ENCODE measurements at regions not wholly inside any gene's neighbourhood (a gene's known extent, or its start where the extent isn't known, plus 50 kb on each side); places are given as distances from the start of the nearest gene placed in this dataset.

DNA sequence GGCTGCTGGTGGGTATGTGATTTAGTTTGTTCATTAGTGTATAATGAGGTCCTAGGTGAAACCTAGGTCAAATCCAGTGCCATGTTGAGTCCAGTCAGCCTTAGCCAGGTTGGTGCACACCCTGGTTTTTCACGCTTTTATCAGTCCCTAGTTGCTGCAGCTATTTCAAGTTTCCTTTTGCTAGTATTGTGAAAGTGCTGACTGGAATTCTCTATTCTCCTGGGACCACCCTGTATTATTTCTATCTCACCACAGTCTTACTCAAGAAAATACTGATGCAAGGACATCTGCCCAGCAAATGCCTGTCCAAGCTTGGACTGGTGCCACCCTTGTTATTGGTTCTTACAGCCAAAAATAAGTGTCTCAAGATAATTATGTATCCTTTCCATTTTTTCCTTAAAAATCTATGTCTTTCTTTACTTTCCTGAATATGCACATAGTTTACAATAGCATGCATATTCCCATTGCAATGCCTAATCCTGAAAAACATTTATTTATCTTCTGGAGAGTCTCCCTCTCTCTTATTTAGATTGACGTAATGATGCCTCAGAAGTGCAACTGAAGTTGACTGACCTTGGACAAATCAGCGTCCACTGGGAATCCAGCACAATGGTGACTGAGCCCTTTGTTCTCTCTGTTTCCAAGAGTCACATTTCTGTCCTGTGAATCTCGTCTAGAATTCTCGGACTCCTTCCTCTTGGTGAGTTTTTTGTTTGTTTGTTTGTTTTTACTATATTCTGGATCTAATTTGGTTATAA lies 1075.0 kb downstream of the CDH9 start:
- DNase-seq: no peak

DNA sequence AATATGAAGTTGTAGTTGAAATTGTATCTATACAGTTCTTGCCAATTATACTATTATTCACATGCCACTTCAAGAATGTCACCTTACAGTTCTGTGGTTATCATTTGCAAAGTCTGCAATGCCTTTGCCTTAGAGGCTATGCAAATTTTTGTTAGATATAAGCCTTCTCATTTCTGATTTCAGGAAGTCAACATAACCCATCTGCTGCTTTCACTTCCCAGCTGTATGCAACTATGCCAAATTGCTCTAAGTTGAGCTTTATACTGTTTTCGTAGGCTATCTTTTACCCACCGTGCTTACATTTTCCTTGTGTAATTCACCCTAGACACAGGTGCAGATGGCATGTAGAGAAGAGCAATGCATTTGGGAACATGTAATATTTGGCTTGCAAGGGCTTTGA lies 1083.0 kb downstream of the CDH9 start:
- DNase-seq: no peak

GRCh38 chr5:25950681-25951080 lies 1087.7 kb downstream of the CDH9 start:
- DNase-seq: no peak

DNA sequence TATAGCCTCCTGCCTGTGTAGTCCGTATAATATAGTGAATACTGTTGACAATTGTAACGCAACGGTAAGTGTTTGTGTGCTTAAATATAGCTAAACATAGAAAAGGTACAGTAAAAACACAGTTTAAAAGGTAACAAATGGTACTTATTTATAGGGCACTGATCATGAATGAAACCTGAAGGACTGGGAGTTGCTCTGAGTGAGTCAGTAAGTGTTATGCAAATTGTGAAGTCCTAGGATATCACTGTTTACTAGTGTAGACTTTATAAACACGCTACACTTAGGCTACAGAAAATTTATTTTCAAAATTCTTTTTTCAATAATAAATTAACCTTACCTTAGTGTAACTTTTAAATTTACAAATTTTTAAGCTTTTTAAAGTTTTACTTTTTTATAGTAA lies 1090.1 kb downstream of the CDH9 start:
- no peak for DNase-seq

GRCh38 chr5:25944786-25945185 lies 1093.6 kb downstream of the CDH9 start:
- DNase-seq: no peak

DNA sequence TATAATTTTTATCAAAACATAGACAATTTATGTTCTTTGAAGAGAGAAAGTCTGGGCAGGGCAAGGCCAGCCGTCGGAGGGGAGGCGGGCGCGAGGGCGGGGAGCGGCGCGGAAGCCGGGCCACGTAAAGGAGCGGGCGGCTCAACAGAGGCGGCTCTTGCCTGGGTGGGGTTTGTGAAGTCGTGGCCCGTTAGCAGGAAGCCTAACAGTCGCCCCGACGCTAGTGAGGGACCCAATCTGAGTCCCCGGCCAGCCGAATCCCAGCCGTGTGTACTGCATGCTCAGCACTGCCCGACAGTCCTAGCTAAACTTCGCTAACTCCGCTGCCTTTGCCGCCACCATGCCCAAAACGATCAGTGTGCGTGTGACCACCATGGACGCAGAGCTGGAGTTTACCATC lies 1129.2 kb downstream of the CDH9 start:
- no peak for DNase-seq

DNA sequence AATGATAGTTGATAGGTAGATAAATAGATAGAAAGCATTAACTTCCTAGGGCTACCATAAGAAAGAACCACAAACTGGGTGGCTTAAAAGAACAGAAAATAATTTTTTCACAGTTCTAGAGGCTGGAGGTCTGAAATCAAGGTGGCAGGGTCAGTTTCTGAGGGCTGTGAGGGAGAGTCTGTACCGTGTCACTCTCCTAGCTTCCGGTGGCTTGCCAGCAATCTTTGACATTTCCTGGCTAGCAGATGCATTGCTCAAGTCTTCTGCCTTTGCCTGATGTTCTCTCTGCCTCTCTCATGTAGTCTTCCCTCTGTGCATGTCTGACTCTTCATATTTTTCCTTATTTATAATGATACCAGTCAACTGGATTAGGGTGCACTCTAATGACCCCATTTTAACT lies 1132.7 kb downstream of the CDH9 start:
- DNase-seq: no peak

- DNase-seq: no peak
These were observed 1146.2 kb downstream of the CDH9 start for GRCh38 chr5:25892211-25892610.

DNA sequence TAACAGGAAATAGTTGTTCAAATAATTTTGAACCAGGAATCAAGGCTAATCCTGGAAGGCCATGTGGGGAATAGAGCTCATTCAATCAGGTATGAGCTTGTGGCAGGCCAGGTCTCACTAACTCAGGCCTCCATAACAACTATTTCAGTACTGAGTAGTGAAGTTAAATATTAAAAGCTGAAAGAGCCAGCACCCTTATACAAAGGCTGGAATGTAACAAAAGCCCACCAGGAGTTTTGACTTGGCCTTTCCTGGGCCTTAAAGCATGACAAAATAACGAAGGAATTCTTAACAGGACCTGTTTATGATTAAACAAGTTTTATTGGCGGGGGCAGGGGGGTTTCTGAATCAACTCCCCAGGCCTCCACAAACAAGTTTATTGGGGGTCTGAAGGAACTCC lies 1146.7 kb downstream of the CDH9 start:
- no peak for DNase-seq

DNA sequence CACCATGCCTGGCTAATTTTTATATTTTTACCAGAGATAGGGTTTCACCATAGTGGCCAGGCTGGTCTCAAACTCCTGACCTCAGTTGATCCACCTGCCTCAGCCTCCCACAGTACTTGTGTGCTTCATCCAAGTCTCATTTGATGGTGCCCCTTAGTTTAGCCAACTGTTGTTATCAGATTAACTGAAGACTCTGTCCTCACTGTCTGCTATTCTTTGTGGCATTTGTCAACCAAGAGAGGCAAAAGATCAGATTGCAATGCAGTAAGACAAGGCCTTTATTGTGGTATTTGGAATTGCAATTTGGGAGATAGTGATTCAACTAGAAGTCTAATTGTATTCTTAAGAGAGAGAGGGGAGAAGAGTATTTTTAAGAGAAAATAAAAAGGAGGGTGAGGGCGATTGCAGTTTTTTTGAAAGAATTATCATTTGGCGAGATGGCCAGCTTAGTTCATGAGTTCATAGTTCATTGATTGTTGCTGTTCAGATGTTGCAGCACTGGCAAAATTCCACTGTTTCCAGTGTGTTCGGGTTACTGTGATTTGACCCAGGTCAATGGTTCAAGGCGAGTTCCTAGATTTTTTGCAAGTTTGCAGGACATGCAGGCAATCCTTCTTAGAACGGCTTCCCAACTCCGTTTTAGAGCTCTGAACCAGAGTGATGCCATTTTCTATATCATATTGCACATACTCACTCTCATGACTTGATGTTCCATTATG lies 1156.9 kb downstream of the CDH9 start:
- DNase-seq: no peak

DNA sequence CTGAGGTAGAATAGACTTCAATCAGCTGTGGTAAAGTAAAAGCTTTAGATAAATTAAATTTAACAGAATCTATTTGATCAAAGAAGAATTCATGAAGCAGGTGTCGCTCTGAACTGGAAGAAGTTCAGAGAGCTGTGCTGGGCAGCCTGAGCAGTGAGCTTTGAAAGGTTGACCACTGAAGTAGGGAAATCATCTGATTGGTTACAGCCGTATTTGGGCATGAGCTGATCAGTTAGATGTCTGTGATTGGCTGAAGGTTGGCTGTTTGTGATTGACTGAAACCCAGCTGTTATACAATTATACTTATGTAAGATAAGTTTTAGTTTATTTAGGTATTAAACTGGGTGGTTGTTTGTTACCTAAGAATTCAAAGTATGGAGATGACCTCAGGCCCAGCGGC lies 1174.6 kb downstream of the CDH9 start:
- no peak for DNase-seq

GRCh38 chr5:25862276-25862675 lies 1176.1 kb downstream of the CDH9 start:
- no peak for DNase-seq

DNA sequence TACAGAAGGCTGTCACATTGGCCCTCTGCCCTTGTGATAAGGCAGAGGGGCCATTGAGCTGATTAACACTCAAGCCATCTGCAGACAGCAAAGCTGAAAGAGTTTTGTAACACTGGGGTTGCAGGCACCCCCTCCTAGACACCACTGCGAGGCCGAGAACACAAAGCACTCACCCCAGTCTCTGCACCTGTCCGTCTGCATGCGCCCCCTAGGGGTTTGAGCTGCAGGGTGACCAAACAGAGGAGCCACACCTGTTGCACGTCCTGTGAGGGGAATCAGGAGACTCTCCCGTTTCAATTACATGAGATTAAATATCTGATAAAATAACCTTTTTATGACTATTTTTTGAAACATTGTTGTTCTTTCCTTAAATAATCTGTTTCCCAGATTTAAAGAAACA lies 1180.4 kb downstream of the CDH9 start:
- peak; percentile 12 for DNase-seq

DNA sequence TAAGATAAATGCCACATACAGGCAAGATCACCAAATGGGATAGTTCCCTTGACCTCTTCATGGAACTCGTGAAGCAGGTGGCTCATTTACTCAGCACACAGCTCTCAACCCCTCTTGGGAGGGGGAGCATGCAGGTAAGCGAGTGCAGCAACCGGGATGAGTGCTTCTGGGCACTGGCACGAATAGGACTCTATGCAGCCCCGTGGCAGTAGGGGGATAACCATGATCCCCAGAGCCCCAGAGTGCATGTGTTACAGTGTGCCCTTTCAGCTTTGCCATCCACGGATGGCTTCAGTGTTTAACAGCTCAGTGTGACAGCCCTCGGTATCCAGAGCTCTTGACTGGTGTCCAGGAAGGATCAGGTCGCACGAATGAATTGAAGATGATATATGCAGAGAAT lies 1187.1 kb downstream of the CDH9 start:
- DNase-seq: no peak

- no peak for DNase-seq
These were observed 1187.8 kb downstream of the CDH9 start for GRCh38 chr5:25850581-25850980.

GRCh38 chr5:25849270-25849669 lies 1189.1 kb downstream of the CDH9 start:
- DNase-seq: no peak

DNA sequence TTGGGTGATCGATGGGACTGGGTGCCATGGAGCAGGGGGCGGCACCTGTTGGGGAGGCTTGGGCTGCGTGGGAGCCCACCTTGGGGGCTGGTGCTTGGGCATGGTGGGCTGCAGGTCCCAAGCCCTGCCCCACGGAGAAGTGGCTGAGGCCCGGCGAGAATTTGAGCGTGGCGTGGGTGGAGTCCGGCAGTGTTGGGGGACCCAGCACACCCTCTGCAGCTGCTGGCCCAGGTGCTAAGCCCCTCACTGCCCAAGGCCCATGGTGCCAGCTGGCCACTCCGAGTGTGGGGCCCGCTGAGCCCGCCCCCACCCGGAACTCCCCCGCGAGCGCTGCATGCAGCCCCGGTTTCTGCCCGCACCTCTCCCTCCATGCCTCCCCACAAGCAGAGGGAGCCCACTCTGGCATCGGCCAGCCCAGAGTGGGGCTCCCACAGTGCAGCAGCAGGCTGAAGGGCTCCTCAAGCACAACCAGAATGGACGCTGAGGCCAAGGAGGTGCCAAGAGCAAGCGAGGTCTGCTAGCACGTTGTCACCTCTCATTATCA lies 1178.6 kb upstream of the CDH10 start:
- DNase-seq: no peak

Data from NCI-H2171 (cell line).